ENCODE measurements at regions not wholly inside any gene's neighbourhood (a gene's known extent, or its start where the extent isn't known, plus 50 kb on each side); places are given as distances from the start of the nearest gene placed in this dataset.

- DNase-seq, result no peak
These were observed 286.7 kb downstream of the ELAVL2 start for GRCh38 chr9:23539311-23539710.

GRCh38 chr9:23541976-23542375 lies 284.1 kb downstream of the ELAVL2 start:
- no peak for DNase-seq

GRCh38 chr9:23542438-23542837 lies 283.6 kb downstream of the ELAVL2 start:
- DNase-seq, result no peak

- DNase-seq, result no peak
These were observed 283.1 kb downstream of the ELAVL2 start for GRCh38 chr9:23542927-23543326.

- no peak for DNase-seq
These were observed 282.6 kb downstream of the ELAVL2 start for GRCh38 chr9:23543419-23543818.

GRCh38 chr9:23545728-23546127 lies 280.3 kb downstream of the ELAVL2 start:
- no peak for DNase-seq

GRCh38 chr9:23551311-23551721 lies 274.7 kb downstream of the ELAVL2 start:
- no peak for DNase-seq

GRCh38 chr9:23551929-23552707 lies 273.9 kb downstream of the ELAVL2 start:
- no peak for DNase-seq

- DNase-seq, result peak; percentile 36
These were observed 273.0 kb downstream of the ELAVL2 start for GRCh38 chr9:23552876-23553601.

- DNase-seq, result no peak
These were observed 271.4 kb downstream of the ELAVL2 start for GRCh38 chr9:23554686-23555085.

- DNase-seq, result peak; percentile 57
These were observed 270.2 kb downstream of the ELAVL2 start for GRCh38 chr9:23555851-23556250.

- DNase-seq, result no peak
These were observed 269.6 kb downstream of the ELAVL2 start for GRCh38 chr9:23556459-23556858.

GRCh38 chr9:23557689-23558088 lies 268.4 kb downstream of the ELAVL2 start:
- DNase-seq, result no peak

- DNase-seq, result no peak
These were observed 266.5 kb downstream of the ELAVL2 start for GRCh38 chr9:23559522-23559921.

- DNase-seq, result peak; percentile 78
These were observed 262.5 kb downstream of the ELAVL2 start for GRCh38 chr9:23563517-23563916.

- DNase-seq, result peak; percentile 33
These were observed 258.4 kb downstream of the ELAVL2 start for GRCh38 chr9:23567516-23568165.

GRCh38 chr9:23571414-23572104 lies 254.5 kb downstream of the ELAVL2 start:
- DNase-seq, result no peak

- no peak for DNase-seq
These were observed 252.2 kb downstream of the ELAVL2 start for GRCh38 chr9:23573800-23574199.

- DNase-seq, result no peak
These were observed 248.4 kb downstream of the ELAVL2 start for GRCh38 chr9:23577611-23578010.

- DNase-seq, result no peak
These were observed 244.1 kb downstream of the ELAVL2 start for GRCh38 chr9:23581931-23582330.

GRCh38 chr9:23582836-23583235 lies 243.2 kb downstream of the ELAVL2 start:
- DNase-seq, result no peak

- no peak for DNase-seq
These were observed 239.1 kb downstream of the ELAVL2 start for GRCh38 chr9:23586906-23587305.
